Posterior cingulate gyrus (tissue), 11 donors: ENCODE measurements at regions not wholly inside any gene's neighbourhood (a gene's known extent, or its start where the extent isn't known, plus 50 kb on each side); places are given as distances from the start of the nearest gene placed in this dataset.

Experiments
- DNase-seq, 10 donors: peaks; one replicate each; pipeline versions ENCODE4 v3.0.0 to v3.0.0-alpha.2; 2020 to 2021; ENCODE audit warnings: mixed read lengths in 3 of 10
- intact Hi-C: fragments of 100-400 bp; cut with DNase I; formaldehyde crosslinking; loops from one replicate; pipeline ENCODE4 v1.15.1; 2023

DNA sequence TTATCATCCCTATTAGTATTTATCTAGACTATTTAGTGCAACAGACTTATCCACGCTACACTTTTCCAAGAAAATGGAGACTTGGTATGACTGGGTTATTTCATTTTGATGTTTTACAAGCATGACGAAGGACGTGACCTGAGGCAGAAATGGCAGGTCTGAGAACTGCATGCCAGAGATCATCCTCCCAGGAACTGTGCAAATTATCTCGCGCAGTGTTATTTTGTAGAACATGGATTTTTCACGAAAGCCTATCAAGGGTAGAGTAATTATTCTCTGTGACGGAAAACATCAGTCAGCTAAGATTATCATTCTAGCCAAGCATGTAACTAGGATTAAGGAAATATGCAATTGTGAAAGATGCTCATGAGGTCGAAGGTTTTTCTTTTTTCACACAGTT is 361.5 kb upstream of the AJAP1 start:
- DNase-seq = no peak
- intact Hi-C loops = no loop called here

DNA sequence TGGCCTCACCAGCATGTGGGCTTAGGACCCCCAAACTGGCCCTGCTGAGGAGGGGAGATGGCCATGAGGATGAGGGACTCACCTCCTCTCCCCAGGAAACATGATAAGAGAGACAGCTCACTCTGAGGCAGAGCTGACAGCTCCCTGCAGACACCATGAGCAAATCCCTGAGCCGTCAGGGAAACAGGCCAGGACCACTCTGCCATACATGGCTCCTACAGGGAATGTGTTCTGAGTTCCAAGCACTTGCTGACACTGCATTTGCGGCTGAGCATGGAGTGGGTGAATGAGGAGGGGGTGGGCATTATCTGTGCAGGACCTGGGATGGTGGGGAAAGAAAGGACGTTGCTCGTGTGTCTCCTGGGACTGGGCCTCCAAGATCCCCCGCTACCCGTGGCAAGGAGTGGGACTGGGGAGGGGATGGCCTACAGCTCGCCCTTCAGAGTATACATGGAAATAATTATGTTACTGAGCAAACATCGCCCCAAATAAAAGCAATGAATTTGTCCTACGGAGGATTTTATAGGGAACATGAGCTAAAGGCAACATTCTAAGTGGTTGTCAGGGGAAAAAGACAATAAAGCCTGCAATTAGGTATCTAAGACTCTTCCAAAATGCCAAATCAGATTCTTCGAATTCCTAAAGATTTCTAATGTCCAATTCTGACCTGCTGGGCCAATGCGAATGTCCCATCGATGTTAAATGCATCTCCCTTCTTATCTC is 355.9 kb upstream of the AJAP1 start:
- intact Hi-C loops = no loop called here
- no peak for DNase-seq

DNA sequence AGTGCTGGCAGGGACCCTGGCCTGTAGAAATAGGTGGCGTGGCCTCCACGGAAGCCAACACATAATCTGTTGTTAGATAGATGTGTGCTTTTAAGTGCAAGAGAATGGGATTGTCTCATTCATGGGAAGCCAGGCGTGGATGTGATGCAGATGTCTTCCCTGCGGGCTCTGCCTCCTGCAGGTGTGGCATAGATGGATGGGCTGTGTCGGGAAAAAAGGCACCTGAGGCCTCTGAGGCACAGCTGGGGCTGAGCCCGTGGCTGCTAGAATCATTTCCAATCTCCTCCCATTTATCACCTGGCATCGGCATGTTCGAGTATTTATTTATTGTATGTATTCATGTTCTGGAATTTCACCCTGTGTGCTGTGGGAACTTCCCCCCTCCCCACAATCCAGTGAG is 353.4 kb upstream of the AJAP1 start:
- no peak for DNase-seq
- intact Hi-C loops = no loop called here

DNA sequence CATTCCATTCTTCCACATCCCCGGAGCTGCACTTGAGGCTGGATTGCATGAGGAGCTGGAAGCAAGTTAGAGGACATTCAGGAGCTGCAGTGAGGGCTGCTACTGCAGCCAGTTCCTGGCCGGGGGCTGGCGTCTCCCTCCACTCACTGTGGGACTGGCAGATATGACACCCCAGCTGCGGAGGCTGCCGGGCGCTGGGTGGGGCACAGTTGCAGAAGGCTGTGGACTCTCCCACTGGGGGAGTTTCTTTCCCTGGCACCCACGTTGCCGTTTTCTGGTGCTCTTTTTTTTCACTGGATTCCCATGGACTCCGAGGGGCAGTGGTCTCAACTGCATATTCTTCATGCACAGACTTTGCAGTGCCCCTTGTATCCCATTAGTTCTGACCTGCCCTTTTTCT is 351.1 kb upstream of the AJAP1 start:
- intact Hi-C loops = no loop called here
- no peak for DNase-seq

DNA sequence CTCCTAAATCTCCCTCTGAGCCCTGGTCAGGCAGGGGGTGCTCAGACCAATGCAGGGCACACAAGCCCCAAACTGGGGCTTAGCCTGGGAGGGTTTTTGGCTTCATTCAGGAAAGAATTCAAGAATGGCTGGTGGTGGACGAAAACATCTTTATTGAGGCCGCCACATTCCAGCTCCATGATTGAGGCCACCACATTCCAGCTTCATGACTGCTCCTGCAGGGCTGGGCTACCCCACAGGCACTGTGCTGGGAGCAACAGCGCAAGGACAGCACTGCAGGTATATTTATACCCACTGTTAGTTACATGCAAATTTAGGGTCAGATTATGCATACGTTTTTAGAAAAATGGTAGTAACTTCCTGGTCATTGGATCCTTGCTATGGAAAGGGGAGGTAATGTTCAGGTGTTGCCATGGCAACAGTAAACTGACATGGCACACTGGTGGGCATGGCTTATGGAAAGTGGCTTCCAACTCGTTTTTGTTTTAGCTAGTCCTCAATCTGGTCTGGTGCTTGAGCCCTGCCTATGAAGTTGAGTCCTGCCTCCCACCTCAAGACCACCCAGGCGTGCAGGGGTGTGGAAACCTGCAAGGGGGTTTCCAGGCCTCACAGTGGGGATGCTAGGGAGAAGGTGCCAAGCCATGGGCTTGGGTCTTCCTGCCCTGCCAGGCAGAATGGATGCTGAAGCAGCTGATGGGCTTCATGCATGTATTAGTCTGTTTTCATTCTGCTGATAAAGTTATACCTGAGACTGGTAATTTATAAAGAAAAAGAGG is 348.7 kb upstream of the AJAP1 start:
- intact Hi-C loops = no loop called here
- no peak for DNase-seq

DNA sequence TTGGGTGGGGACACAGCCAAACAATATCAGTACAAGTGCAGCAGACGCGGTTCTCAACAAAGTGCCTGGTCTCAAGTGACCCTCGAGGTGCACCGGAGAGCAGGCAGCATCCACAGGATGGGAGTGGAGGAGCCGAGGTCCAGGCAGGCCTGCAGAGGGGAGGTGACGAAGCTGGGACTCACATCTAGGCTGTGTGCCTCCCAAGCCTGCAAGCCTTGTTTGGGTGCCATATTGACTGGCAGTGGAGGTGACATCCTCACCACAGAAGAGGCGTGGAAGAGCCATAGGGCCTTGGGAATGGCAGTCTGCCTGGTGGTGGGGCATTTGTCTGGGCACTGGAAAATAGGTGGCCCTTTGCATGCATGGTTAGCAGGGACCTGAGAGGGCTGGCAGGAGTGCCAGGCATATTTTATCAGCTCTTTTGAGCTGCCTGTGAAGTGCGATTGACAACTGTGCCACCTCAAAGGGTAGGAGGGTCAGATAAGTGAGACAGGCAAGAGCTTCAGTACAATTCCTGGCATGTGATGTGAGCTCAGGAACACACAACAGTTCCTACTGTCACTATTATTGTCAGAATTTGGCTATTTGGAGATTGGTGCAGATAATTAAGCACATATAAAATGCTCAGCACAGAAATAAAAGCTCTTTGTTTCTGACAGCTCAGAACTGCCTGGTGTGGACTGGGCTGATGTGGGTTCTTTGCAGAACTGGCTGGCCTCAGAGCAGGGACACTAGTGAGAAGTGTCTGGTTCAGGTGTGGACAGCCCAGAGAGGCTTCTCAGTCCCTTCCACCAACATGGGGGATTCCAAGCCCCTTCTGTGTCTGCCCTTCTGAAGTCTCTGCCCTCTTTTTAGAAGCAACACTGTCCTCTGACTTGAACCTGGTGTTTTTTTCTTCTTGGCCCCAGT is 347.6 kb upstream of the AJAP1 start:
- DNase-seq = no peak
- intact Hi-C loops = no loop called here

DNA sequence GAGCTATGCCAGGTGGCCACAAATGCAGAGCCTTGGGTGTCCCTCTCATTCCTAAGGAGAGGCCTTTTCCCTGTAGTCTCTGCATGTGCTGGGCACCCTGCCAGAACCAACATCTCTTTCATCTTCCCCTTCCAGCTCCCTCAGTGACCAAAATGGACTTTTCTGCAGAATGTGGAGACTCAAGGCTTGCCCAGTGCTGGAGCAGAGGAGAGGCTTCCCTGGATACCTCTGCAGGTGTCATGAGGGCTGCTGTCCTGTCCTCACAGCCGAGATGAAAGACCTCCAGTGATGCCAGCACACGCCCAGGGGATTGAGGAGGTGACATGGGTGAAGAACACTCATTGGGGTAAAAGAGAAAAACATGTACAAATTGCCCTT is 347.0 kb upstream of the AJAP1 start:
- DNase-seq = peak in 1 of 10 donors; percentile 51
- intact Hi-C loops = no loop called here

DNA sequence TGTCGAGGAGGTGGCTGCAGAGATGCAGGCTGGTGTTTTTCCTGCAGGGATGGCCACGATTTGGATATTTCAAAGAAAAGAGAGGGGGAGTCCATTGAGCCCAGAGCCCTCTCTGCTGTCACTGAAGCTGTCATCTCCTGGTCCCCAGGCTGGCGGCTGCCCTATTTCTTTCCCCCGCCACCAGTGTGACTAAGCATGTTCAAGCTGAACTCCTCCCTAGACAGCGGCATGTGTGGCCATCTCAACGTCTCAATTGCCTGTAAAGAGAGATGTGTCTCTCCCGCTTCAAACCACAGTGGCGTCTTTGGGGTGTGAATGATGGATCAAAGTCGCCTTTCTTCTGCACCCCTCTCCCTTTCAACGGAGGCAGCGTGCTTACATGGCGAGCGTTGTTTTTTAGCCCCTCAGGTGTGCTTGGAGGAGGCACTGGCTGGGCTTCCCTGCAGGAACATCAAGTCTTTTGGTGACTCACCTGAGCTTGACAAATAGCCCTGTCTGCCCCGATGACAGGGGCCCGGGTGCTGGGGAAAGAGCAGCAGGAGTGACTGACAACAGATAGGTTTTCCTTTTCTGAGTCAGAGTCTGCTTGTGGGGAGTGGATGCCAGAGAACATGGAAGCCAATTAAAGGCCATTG is 346.4 kb upstream of the AJAP1 start:
- intact Hi-C loops = no loop called here
- DNase-seq = peak in 1 of 10 donors; percentile 50

DNA sequence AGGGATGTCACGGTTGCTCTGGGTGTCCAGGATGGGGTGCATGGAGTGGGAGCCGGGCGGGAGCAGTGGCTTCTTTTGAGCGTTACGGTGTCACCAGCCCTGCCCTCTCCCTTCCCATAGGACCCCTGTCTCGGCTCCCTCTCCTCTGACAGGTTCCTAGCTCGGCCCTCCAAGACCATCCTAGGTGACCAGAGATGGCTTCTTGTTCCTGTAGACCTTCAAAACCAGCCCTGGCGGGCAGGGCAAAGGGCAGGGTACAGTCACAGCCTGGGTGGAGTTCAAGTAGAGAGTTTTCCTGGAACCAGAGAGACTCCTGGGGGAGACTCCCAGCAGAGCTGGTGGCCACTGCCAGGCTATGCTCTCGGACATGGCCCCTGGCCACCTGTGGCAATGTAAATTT is 345.6 kb upstream of the AJAP1 start:
- DNase-seq = no peak
- intact Hi-C loops = no loop called here

DNA sequence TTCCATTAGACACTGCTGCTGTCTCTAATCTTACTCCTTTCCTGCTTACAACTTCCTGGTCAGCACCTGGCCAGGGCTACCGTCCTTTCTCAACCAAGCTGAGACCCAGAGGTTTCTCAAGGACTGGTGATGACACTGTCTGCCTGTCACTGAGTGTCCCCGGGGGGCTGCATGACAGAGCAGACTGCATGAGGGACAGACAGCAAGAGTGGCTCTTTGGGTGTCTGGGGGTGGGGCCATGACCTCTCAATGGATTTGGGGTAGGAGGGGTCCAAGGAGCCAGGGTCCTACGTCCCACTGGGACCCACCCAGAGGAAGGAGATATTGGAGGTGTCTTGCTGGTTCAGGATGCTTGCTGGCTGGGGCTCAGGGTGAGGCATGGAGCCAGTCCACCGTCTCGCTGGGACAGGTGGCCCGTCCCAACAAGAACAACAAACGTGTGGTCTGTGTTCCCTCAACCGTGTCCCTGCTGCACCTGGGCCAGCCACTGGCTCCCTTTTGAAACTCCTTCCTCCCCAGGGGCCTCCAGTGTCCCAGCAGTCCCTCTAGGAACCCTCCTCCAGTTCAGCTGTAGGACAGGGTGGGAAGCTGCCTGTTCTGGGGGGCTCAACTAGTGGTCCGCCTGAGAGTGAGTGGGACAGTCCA is 344.6 kb upstream of the AJAP1 start:
- DNase-seq = peak in 1 of 10 donors; percentile 73
- intact Hi-C loops = no loop called here

DNA sequence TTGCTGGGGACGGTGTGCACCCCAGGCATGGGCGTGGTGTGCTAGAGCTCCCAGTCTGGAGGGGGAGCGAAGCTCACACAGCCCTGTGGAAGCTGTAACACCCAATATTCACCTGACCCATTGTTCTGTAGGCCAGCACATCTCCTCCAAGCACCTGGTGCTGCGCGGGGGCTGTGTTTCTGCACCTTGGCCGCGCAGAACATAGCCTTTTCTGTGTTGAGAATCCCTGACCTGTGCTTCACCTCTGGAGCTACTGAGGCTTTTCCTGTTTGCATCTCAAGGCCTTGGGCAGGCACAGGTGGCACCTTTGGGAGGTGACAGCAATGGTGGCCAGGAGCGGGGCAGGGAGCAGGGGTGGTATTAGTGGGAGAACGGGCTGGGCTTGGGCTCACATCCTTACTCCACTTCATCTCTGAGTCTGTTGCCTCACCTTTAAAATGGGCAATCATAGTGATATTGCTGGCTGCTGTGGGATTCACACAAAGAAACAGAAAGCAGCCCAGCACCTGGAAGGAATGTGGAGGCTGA is 343.9 kb upstream of the AJAP1 start:
- DNase-seq = peak in 1 of 10 donors; percentile 59
- intact Hi-C loops = no loop called here

DNA sequence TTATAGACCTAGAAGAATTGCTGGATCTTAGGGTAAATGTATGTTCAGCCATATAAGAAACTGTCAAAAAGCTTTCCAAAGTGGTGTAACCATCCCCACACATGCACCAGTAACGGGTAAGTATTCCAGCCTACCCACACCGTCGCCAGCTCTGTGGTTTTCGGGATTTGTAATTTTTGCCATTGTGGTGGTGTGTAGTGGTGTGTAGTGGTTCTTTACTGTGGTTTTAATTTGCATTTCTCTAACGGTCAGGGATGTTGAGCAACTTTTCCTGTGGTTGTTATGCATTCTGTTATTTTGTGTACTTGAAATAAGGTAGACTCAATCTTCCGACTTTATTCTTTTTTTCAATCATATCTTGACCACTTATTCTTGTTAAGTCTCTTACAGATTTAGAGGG is 342.4 kb upstream of the AJAP1 start:
- intact Hi-C loops = no loop called here
- no peak for DNase-seq

DNA sequence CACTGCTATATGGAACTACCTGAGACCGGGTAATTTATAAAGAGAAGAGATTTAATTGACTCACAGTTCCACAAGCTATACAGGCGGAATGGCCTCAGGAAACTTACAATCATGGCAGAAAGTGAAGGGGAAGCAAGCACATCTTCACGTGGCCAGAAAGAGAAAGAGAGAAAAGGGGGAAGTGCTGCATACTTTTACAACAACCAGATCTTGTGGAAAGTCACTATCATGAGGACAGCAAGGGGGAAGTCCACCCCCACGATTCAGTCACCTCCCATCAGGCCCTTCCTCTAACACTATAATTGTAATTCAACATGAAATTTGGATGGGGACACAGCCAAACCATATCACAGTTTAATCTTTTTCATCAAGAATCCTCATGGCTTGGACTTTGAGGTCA is 339.2 kb upstream of the AJAP1 start:
- DNase-seq = no peak

DNA sequence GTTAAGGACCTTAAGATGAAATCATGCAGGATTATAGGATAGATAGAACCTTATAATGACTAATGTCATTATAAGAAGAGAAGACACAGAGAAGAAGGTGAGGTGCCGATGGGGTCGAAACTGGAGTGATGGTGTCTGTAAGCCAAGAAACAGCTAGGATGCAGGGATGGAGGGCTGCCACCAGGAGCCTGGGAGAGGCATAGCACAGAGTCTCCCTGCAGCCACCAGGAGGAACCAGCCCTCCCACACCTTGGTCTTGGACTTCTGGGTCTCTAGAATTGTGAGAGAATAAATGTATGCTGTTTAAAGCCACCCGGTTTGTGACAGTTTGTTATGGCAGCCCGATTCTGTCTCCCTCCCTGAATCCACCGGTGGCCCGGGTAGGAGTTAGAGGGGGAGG is 337.2 kb upstream of the AJAP1 start:
- intact Hi-C loops = no loop called here
- peak in 2 of 10 donors; percentile 6 to 40 for DNase-seq

More for the DNA sequence above, 339.2 kb upstream of the AJAP1 start:
- intact Hi-C loops = no loop called here

DNA sequence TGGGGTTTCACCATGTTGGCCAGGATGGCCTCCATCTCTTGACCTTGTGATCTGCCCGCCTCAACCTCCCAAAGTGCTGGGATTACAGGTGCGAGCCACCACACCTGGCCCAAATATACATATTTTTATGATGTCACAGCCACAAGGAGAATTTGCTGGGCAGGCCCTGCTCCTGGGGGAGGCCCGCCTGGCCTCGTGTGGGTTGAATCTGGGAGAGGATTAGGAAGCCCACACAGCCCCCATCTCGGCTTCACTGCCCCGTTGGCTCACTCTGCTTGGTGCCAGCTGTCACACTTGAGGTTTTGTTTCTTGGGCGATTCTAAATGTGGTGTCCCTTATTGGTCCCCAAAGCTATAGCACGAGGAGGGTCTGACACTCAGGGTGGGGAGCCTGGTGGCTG is 335.7 kb upstream of the AJAP1 start:
- intact Hi-C loops = no loop called here
- peak in 2 of 10 donors; percentile 27 to 70 for DNase-seq

DNA sequence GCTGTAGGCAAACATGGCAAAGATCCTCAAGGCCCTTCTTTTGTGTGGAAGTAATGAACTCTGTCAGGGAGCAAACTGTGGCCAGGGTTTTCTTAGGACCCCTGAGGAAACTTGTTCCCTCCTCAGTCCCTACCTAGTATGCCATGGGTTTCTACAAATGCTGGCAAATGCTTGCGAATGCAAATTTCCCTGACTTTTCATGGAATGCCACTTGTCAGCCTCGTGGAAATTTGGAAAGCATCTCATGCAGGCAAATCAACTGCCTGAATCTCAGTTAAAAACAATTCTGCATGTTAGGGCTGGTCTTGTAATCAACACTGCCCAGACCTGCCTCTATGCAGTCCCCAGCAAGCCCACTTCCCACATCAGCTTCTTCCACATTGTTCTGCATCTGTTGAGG is 334.9 kb upstream of the AJAP1 start:
- intact Hi-C loops = no loop called here
- DNase-seq = peak in 1 of 10 donors; percentile 8

DNA sequence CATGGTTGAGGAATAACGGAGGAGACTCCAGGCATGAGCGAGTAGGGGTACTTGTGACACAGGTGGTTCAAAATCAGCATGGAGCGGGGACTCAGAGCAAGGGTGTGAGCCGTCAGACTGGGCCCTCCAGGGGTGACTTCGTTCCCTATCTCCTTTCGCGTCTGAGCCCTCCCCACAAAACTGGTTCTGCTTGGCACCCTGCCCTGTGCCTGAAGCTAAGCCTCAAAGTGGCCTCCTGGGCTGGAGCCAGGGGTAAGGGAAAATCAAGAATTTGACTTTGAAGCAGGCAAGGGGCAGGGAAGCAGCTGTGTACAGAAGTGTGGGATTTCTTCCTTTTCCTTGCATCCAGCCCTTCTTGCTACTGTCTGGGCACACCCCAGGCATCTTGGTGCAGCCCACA is 331.5 kb upstream of the AJAP1 start:
- intact Hi-C loops = no loop called here
- peak in 1 of 10 donors; percentile 26 for DNase-seq

DNA sequence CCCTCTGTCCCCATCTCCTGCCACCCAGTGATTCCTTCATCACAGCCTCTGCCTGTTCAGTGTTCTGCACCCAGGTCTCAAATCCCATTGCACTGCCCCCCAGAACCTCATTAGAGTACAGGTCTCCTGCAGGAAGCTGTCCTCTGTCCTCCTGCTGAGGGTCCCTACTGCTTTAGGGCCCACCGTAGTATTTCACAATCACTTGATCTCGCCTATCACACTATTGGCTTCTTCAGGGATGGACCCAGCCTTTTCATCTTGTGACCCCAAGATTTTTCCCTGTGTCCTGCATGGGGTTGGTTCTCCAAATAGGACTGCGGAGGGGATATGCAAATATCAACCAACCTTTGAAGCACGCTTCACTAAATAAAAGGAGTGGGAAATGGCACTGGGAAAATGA is 331.1 kb upstream of the AJAP1 start:
- peak in 1 of 10 donors; percentile 12 for DNase-seq
- intact Hi-C loops = no loop called here

DNA sequence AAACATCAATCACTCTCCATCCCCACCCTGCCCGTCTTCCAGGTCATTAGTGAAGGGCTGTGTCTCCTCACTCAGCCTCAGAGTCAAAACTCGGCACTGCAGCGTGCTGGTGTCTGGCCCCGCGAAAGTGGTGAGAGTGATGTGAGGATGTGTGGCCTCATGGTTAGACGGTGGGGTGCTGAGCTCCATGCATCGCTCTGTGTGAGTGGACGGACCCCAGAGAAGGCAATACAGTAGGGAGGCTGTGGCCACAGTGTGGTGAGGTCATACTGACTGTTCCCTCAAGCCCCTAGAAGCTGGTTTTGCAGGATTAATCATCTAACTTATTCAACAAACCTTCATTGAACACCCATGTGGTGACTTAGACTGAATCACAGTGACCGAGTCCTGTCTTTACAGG is 329.9 kb upstream of the AJAP1 start:
- DNase-seq = peak in 2 of 10 donors; percentile 19 to 73
- intact Hi-C loops = no loop called here

DNA sequence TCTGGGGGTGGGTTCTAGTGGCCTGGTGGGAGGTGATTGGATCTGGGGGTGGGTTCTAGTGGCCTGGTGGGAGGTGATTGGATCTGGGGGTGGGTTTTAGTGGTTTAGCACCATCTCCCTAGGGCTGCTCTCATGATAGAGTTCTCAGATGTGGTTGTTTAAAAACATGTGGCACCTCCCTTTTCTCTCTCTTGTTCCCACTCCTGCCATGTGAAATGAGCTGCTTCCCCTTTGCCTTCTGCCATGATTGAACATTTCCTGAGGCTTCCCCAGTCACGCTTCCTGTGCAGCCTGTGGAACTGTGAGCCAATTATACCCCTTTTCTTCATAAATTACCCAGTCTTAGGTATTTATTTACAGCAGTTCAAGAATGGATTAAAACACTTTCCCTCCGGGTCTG is 327.3 kb upstream of the AJAP1 start:
- no peak for DNase-seq
- intact Hi-C loops = no loop called here
